CD4-positive, alpha-beta T cell (primary cell): ENCODE measurements at regions not wholly inside any gene's neighbourhood (a gene's known extent, or its start where the extent isn't known, plus 50 kb on each side); places are given as distances from the start of the nearest gene placed in this dataset.

Source experiments
- ATAC-seq: fragments of 200-7000 bp; cut with Tn5 transposase; one replicate; pipeline ENCODE4 v1.10.0; 2022; ENCODE audit warnings: mild to moderate bottlenecking; ENCODE audit not compliant: poor library complexity
- CTCF ChIA-PET: fragments of 350-600 bp; sonication (Branson Sonifier 250); formaldehyde crosslinking; loops from one replicate; lab custom pipeline; 2021; ENCODE audit warnings: antibody characterized with exemption, inconsistent platforms; lab: Charles Lee
- POLR2A ChIA-PET: fragments of 350-600 bp; sonication (Branson Sonifier 250); formaldehyde crosslinking; loops from one replicate; lab custom pipeline; 2021; ENCODE audit warnings: antibody characterized with exemption, inconsistent platforms; lab: Charles Lee
- DNase-seq, 14 experiments: peaks; one replicate each; pipeline ENCODE4 v3.0.0-alpha.2; 2013 to 2020; ENCODE audit warnings: mixed read lengths in 2 of 14
- H3K27ac ChIP-seq, 2 donors: one replicate each; pipeline versions ENCODE4 v1.5.1 to v1.7.0; 2013; ENCODE audit warnings: low read length in 2 of 2, low read depth in 1 of 2, mild to moderate bottlenecking in 1 of 2
- H3K27me3 ChIP-seq, 2 experiments: 1 replicate in 1 of 2; 2 replicates in 1 of 2; pipeline versions ENCODE4 v1.6.1 to v1.7.0; 2013; ENCODE audit warnings: low read length in 2 of 2, control low read depth in 1 of 2, mild to moderate bottlenecking in 1 of 2, moderate library complexity in 1 of 2; ENCODE audit not compliant: insufficient read depth in 2 of 2, control insufficient read depth in 1 of 2
- H3K36me3 ChIP-seq: one replicate; pipeline ENCODE4 v1.6.1; 2013; ENCODE audit warnings: low read length, control low read depth; ENCODE audit not compliant: insufficient read depth
- H3K4me1 ChIP-seq: one replicate; pipeline ENCODE4 v1.6.1; 2013; ENCODE audit warnings: low read length, control low read depth; ENCODE audit not compliant: insufficient read depth
- H3K4me3 ChIP-seq: one replicate; pipeline ENCODE4 v1.5.1; 2013; ENCODE audit warnings: mild to moderate bottlenecking, low read length, moderate library complexity
- H3K9me3 ChIP-seq, 2 experiments: 1 replicate in 1 of 2; 2 replicates in 1 of 2; pipeline versions ENCODE4 v1.6.1 to v1.7.0; 2013; ENCODE audit warnings: low read length in 2 of 2, mild to moderate bottlenecking in 2 of 2, control low read depth in 1 of 2, moderate library complexity in 1 of 2; ENCODE audit not compliant: control insufficient read depth in 1 of 2, insufficient read depth in 1 of 2
- H3K27ac Mint-ChIP-seq: one replicate; pipeline ENCODE4 v1.8.0; 2020; ENCODE audit warnings: mixed read lengths
- H3K27me3 Mint-ChIP-seq: one replicate; pipeline ENCODE4 v1.8.0; 2021; ENCODE audit warnings: mixed read lengths
- H3K36me3 Mint-ChIP-seq: one replicate; pipeline ENCODE4 v1.8.0; 2021; ENCODE audit warnings: low read depth, mixed read lengths
- H3K4me1 Mint-ChIP-seq: one replicate; pipeline ENCODE4 v1.8.0; 2021; ENCODE audit warnings: low read depth, mixed read lengths
- H3K4me3 Mint-ChIP-seq: one replicate; pipeline ENCODE4 v1.8.0; 2020; ENCODE audit warnings: mild to moderate bottlenecking, mixed read lengths
- H3K9me3 Mint-ChIP-seq: one replicate; pipeline ENCODE4 v1.8.0; 2020; ENCODE audit warnings: mixed read lengths
- CTCF ChIP-seq: fragments of 200-600 bp; IDR thresholded peaks from one replicate; pipeline ENCODE4 v1.8.0; 2022; ENCODE audit warnings: antibody characterized with exemption, mild to moderate bottlenecking
- intact Hi-C, 2 experiments: fragments of 100-400 bp; cut with DNase I in 1 of 2; cut with micrococcal nuclease in 1 of 2; formaldehyde crosslinking; loops; one replicate each; pipeline versions ENCODE4 v1.15.1 to v1.9.0; 2023 to 2025; cut with DNase I, micrococcal nuclease

- CTCF ChIA-PET = no interaction called here
- intact Hi-C loops = no loop called here
- no peaks in the 10 kb centered on the region for H3K4me1 ChIP-seq
- no peaks in the 10 kb centered on the region for H3K4me1 Mint-ChIP-seq
- H3K27me3 Mint-ChIP-seq = no peaks in the 10 kb centered on the region
- POLR2A ChIA-PET = no interaction called here
- H3K9me3 ChIP-seq = peaks cover 3 to 25% of the 10 kb centered on the region in 2 experiments
- no peak for TF ChIP-seq CTCF
- H3K4me3 Mint-ChIP-seq = no peak overlapping the region
- H3K36me3 Mint-ChIP-seq = no peaks in the 10 kb centered on the region
- ATAC-seq = no peak
- no peaks in the 10 kb centered on the region for H3K36me3 ChIP-seq
- no peak for DNase-seq
- H3K27me3 ChIP-seq = no peaks in the 10 kb centered on the region
- no peak overlapping the region for H3K27ac Mint-ChIP-seq
- H3K4me3 ChIP-seq = no peak overlapping the region
- peaks cover 11% of the 10 kb centered on the region for H3K9me3 Mint-ChIP-seq
- no peak overlapping the region for H3K27ac ChIP-seq
These were observed 399.0 kb upstream of the CNTN5 start for GRCh38 chr11:98621767-98622166.

- no peak for DNase-seq
- H3K9me3 ChIP-seq = peaks cover 3 to 13% of the 10 kb centered on the region in 2 experiments
- TF ChIP-seq CTCF = no peak
- no peak overlapping the region for H3K27ac ChIP-seq
- ChIA-PET CTCF (no interaction called here), POLR2A (no interaction called here)
- no peak overlapping the region for H3K4me3 Mint-ChIP-seq
- H3K4me1 ChIP-seq = no peaks in the 10 kb centered on the region
- no peak overlapping the region for H3K4me3 ChIP-seq
- peaks cover 8% of the 10 kb centered on the region for H3K9me3 Mint-ChIP-seq
- no peaks in the 10 kb centered on the region for H3K4me1 Mint-ChIP-seq
- intact Hi-C loops = no loop called here
- ATAC-seq = no peak
- H3K27ac Mint-ChIP-seq = no peak overlapping the region
- no peaks in the 10 kb centered on the region for H3K27me3 ChIP-seq
- H3K27me3 Mint-ChIP-seq = no peaks in the 10 kb centered on the region
- no peaks in the 10 kb centered on the region for H3K36me3 Mint-ChIP-seq
- H3K36me3 ChIP-seq = no peaks in the 10 kb centered on the region
These were observed 395.2 kb upstream of the CNTN5 start for GRCh38 chr11:98625526-98625925.

- TF ChIP-seq CTCF = no peak
- Mint-ChIP-seq H3K36me3 (no peaks in the 10 kb centered on the region), H3K4me3 (no peak overlapping the region), H3K9me3 (peaks cover 12% of the 10 kb centered on the region), H3K4me1 (no peaks in the 10 kb centered on the region), H3K27me3 (no peaks in the 10 kb centered on the region), H3K27ac (no peak overlapping the region)
- POLR2A ChIA-PET = no interaction called here
- no peak overlapping the region for H3K4me3 ChIP-seq
- H3K27me3 ChIP-seq = no peaks in the 10 kb centered on the region
- ATAC-seq (no peak), DNase-seq (no peak)
- intact Hi-C loops = no loop called here
- peaks cover 0 to 8% of the 10 kb centered on the region in 2 experiments for H3K9me3 ChIP-seq
- no peaks in the 10 kb centered on the region for H3K36me3 ChIP-seq
- CTCF ChIA-PET = no interaction called here
- H3K4me1 ChIP-seq = no peaks in the 10 kb centered on the region
- H3K27ac ChIP-seq = no peak overlapping the region
These were observed 390.0 kb upstream of the CNTN5 start for GRCh38 chr11:98630736-98631135.
